ENCODE measurements at regions not wholly inside any gene's neighbourhood (a gene's known extent, or its start where the extent isn't known, plus 50 kb on each side); places are given as distances from the start of the nearest gene placed in this dataset.

DNA sequence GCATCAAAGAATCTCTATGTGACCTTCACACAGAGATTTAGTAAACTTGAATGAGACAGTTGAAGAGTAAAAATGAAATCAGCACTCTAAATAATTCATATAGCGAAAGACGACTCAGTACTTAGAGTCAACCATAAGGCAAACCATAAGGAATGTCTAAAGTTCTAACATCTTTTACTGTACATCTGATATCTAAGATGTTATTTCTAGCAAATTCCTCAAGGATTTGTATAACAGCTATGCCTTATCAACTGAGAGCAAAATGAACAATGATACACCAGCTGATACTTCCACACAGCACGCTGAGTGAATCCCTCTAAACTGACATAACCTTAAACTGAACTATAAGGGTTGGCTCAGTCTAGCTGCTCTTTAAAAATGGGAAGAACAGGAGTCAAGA lies 760.3 kb downstream of the EFNA5 start:
- no peak for TF ChIP-seq ZFX (IDR thresholded peaks at IDR 0.05)
- TF ChIP-seq, protein P1, sequence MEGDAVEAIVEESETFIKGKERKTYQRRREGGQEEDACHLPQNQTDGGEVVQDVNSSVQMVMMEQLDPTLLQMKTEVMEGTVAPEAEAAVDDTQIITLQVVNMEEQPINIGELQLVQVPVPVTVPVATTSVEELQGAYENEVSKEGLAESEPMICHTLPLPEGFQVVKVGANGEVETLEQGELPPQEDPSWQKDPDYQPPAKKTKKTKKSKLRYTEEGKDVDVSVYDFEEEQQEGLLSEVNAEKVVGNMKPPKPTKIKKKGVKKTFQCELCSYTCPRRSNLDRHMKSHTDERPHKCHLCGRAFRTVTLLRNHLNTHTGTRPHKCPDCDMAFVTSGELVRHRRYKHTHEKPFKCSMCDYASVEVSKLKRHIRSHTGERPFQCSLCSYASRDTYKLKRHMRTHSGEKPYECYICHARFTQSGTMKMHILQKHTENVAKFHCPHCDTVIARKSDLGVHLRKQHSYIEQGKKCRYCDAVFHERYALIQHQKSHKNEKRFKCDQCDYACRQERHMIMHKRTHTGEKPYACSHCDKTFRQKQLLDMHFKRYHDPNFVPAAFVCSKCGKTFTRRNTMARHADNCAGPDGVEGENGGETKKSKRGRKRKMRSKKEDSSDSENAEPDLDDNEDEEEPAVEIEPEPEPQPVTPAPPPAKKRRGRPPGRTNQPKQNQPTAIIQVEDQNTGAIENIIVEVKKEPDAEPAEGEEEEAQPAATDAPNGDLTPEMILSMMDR (conservative IDR thresholded peaks at IDR 0.05): no peak
- no peak overlapping the region for H3K27ac ChIP-seq

DNA sequence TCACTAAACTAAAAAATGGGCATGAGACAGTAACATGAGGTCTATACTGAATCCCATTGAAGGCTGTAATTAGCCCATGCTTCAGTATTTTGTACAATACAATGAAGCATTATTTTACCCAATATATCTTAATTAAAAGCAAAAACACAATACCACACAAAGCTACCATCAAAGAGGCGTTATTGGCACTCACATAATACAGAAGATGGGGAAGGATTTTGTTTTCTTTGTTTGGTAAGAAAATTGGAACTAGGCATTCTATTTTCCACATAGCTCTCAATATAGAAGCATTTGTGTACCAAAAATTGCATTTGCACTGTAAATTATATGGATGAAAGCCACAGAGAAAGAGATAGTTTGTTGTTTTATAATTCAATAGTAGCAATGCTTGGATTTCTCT lies 761.0 kb downstream of the EFNA5 start:
- TF ChIP-seq ZFX (IDR thresholded peaks at IDR 0.05): no peak
- TF ChIP-seq, protein P1 (conservative IDR thresholded peaks at IDR 0.05): no peak
- no peak overlapping the region for H3K27ac ChIP-seq

DNA sequence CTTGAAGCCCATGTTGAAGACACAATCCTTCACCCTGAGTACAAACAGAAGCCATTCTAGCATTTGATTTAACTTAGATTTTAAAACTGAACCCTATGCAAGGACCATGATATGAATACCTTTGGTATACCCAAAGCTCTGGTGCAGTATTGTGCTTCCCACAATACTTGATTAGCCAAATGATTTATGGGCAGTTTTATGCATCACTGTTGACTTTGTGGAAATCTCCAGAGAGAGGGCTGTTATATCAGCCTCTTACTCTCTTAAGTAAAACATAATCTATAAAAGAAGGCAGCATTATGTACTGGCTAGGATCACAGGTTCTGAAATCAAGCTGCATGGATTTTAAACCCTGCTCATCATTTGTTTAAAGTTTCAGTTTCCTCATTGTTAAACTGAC lies 762.8 kb downstream of the EFNA5 start:
- no peak overlapping the region for H3K27ac ChIP-seq
- TF ChIP-seq ZFX (IDR thresholded peaks at IDR 0.05): no peak
- TF ChIP-seq, protein P1 (conservative IDR thresholded peaks at IDR 0.05): no peak

DNA sequence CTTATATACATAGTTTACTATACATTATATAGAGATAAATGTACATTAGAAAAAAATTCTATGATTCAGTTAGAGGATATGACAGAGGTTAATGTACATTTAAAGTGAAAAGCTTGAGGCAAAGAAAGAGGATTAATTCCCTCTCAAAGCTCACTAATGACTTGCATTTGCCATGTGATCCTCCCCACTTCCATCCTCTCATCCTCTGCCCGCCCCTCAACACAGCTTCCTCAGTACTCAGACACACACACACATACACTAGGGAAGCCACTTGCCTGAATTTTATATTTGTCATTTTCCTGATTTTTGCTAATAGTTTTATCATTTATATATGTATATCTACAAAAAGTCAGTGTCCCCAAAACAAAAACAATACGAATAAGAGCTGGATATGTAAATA lies 764.5 kb downstream of the EFNA5 start:
- no peak overlapping the region for H3K27ac ChIP-seq
- TF ChIP-seq, protein P1 (conservative IDR thresholded peaks at IDR 0.05): no peak
- no peak for TF ChIP-seq ZFX (IDR thresholded peaks at IDR 0.05)

DNA sequence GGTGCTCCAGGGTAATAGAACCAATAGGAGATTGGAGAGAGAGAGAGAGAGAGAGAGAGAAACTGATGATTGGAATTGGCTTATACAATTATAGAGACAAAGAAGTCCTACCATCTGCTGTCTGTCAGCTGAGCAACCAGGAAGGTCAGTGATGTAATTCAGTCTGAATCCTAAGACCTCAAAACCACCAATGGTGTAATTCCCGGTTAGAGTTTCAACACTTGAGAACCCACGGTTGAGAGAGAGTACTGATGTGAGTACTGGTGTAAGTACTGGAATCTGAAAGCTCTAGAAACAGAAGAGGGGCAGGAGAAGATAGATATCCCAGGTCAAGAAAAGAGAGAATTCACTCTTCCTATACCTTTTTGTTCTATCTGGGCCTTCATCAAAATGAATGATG lies 775.8 kb downstream of the EFNA5 start:
- TF ChIP-seq, protein P1 (conservative IDR thresholded peaks at IDR 0.05): no peak
- TF ChIP-seq ZFX (IDR thresholded peaks at IDR 0.05): no peak
- H3K27ac ChIP-seq: no peak overlapping the region

DNA sequence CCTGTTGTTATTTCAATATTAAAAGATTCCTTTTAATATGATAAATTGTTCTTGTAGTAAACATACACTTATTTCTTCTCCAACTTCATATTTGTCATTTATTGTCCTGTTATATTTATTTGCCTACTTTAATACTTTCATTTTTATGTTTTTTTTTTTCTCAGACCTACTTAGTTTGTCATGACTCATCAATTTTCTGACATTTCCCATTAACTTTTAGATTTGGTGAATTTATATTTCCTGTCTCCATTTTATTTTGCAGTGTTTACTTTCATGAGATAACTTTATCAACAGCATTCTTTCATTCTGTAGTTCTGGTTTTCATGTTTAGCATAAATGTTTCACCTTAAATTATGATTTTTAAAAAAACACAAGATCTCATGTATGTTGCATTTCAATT lies 788.7 kb downstream of the EFNA5 start:
- H3K27ac ChIP-seq: no peak overlapping the region
- TF ChIP-seq ZFX (IDR thresholded peaks at IDR 0.05): no peak
- TF ChIP-seq, protein P1 (conservative IDR thresholded peaks at IDR 0.05): no peak

DNA sequence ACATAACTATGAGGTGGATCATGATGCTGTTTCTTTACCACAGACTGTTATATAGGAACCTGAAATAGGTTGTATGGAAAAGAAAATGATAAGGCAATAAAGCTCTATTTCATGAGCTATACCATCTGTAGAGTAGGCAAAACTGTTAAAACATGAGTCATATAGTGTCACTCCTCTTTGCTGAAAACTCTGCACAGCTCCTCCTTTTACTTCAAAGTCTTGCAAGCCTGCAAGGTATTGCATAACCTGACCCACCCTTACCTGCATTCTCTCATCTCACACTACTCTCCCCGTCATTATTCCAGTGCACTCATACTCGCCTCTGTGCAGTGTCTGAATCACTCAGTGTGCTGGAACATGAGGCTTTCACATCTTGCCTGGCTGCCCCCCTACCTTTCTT lies 790.1 kb downstream of the EFNA5 start:
- TF ChIP-seq ZFX (IDR thresholded peaks at IDR 0.05): no peak
- TF ChIP-seq, protein P1 (conservative IDR thresholded peaks at IDR 0.05): no peak
- H3K27ac ChIP-seq: no peak overlapping the region
